Erythroblast (primary cell): ENCODE measurements at regions not wholly inside any gene's neighbourhood (a gene's known extent, or its start where the extent isn't known, plus 50 kb on each side); places are given as distances from the start of the nearest gene placed in this dataset.

Experiments used
- GATA1 ChIP-seq: IDR thresholded peaks from 2 replicates; pipeline ENCODE4 v1.6.1; 2011; ENCODE audit warnings: low read depth, mild to moderate bottlenecking, control low read depth, low read length, moderate library complexity
- POLR2A ChIP-seq: IDR thresholded peaks from 2 replicates; pipeline ENCODE4 v1.6.1; 2011; ENCODE audit warnings: mild to moderate bottlenecking, low read length

GRCh38 chr17:27402943-27403342, 53.3 kb upstream of the KSR1 start:
- TF ChIP-seq POLR2A (no peak), GATA1 (no peak)
